SK-N-MC (cell line): ENCODE measurements at regions not wholly inside any gene's neighbourhood (a gene's known extent, or its start where the extent isn't known, plus 50 kb on each side); places are given as distances from the start of the nearest gene placed in this dataset.

Experiments used
- EZH2 ChIP-seq: fragments of 200-600 bp; sonication (generic); IDR thresholded peaks from one replicate; pipeline ENCODE4 v1.6.1; 2017; ENCODE audit warnings: antibody characterized with exemption
- FOXP2 ChIP-seq: optimal IDR thresholded peaks from 2 replicates; pipeline ENCODE3; 2011; ENCODE audit warnings: mild to moderate bottlenecking, moderate library complexity; ENCODE audit not compliant: insufficient read depth; ENCODE audit errors: extremely low read length, control extremely low read depth
- POLR2AphosphoS5 ChIP-seq: IDR thresholded peaks from 2 replicates; pipeline ENCODE4 v1.6.1; 2012; ENCODE audit warnings: mild to moderate bottlenecking, low read depth, low read length, borderline replicate concordance

DNA sequence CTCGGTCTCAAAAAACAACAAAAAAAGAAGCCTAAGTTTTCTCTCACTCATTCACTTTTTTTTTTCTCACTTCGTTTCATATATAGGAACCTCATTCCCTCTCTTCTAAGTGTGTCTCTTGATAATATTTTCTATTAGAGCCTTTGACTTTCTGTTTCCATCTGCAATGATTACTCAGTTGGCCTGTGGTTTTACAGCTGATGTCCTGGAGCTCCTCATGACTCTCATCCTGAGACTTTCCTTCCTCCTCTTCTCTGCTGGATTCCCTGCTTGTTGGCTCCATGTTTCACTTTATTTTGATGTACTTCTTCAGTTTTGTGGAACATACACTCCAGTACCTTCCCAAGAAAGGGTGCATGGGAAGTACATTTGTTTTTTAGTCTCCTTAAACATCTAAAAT is 154.2 kb upstream of the GATA6 start:
- TF ChIP-seq EZH2 (no peak), FOXP2 (no peak), POLR2AphosphoS5 (no peak)
